PC-3 (cell line): ENCODE measurements at regions not wholly inside any gene's neighbourhood (a gene's known extent, or its start where the extent isn't known, plus 50 kb on each side); places are given as distances from the start of the nearest gene placed in this dataset.

ENCODE experiments used
- EZH2 ChIP-seq: fragments of 300-600 bp; sonication (generic); IDR thresholded peaks from one replicate; pipeline ENCODE4 v1.6.1; 2017; ENCODE audit warnings: antibody characterized with exemption, mild to moderate bottlenecking, low read length; ENCODE audit not compliant: unreplicated experiment
- EZH2phosphoT487 ChIP-seq: fragments of 300-600 bp; sonication (generic); IDR thresholded peaks from 2 replicates; pipeline ENCODE4 v1.6.1; 2018; ENCODE audit warnings: mild to moderate bottlenecking, antibody characterized with exemption, low read length, borderline replicate concordance
- TF ChIP-seq, protein P1 (sequence below): fragments of 300-600 bp; sonication (generic); conservative IDR thresholded peaks from 2 replicates; pipeline ENCODE4 v1.5.1; 2017; ENCODE audit warnings: antibody characterized with exemption, low read depth, mild to moderate bottlenecking, low read length

DNA sequence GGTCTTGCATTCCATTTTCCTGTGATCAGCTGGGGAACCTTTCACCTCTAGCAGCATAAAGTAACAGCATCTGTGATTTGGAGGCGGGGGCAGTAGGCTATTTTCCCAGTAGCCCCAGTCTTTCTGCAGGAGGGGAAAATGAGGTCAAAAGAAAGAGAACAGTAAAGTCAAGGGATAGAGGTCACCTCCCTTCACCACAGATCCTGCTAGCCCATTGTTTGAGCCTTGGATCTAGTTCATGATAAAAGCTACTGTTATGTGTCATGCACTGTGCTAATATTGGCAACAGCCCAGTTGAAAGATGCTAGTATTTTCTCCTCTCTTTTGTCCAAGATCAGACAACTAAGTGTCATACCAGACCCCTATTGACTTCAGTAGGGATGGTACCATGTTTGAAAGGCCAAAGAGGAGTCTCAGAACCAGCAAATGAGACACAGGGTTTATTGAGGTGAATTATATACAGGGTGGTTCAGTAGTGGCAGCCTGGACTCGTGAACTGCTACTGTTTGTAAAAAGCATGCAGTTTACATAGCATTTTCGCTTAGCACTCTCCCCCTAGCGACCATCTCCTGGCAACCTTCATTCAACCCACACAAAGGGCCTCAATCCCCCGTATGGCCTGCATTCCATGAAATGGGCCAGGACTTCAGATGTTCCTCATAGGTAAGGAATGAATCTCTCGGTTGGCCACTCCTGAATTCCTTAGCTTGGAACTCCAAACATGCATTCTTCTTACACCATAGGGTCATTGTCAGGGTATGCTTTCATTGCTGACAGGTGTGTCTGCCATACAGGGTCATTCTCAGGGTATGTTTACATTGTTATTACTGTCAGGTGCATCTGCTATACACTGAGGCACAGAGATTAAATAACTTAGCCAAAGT, 170.0 kb upstream of the FRMPD4 start:
- TF ChIP-seq, protein P1, sequence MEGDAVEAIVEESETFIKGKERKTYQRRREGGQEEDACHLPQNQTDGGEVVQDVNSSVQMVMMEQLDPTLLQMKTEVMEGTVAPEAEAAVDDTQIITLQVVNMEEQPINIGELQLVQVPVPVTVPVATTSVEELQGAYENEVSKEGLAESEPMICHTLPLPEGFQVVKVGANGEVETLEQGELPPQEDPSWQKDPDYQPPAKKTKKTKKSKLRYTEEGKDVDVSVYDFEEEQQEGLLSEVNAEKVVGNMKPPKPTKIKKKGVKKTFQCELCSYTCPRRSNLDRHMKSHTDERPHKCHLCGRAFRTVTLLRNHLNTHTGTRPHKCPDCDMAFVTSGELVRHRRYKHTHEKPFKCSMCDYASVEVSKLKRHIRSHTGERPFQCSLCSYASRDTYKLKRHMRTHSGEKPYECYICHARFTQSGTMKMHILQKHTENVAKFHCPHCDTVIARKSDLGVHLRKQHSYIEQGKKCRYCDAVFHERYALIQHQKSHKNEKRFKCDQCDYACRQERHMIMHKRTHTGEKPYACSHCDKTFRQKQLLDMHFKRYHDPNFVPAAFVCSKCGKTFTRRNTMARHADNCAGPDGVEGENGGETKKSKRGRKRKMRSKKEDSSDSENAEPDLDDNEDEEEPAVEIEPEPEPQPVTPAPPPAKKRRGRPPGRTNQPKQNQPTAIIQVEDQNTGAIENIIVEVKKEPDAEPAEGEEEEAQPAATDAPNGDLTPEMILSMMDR, result no peak
- TF ChIP-seq EZH2 (no peak), EZH2phosphoT487 (no peak)
